Lung (tissue), 11 donors: ENCODE measurements at regions not wholly inside any gene's neighbourhood (a gene's known extent, or its start where the extent isn't known, plus 50 kb on each side); places are given as distances from the start of the nearest gene placed in this dataset.

Source experiments
- ATAC-seq: fragments of 200-7000 bp; cut with Tn5 transposase; one replicate; pipeline ENCODE4 v1.9.1; 2020; ENCODE audit warnings: moderate number of reproducible peaks; ENCODE audit not compliant: insufficient read depth, low FRiP score
- DNase-seq, 3 donors: peaks; one replicate each; pipeline ENCODE4 v3.0.0-alpha.2; 2013 to 2017
- H3K27ac ChIP-seq, 2 donors: one replicate each; pipeline ENCODE4 v1.5.1; 2013; ENCODE audit warnings: mild to moderate bottlenecking in 2 of 2, moderate library complexity in 2 of 2, control low read depth in 1 of 2, inconsistent platforms in 1 of 2, low read depth in 1 of 2, low read length in 1 of 2
- H3K27me3 ChIP-seq, 3 donors: one replicate each; pipeline ENCODE4 v1.5.1; 2013; ENCODE audit warnings: low read length in 2 of 3; ENCODE audit not compliant: control insufficient read depth in 3 of 3, insufficient read depth in 3 of 3
- H3K36me3 ChIP-seq, 4 donors: one replicate each; pipeline ENCODE4 v1.5.1; 2013; ENCODE audit warnings: low read length in 4 of 4, mild to moderate bottlenecking in 1 of 4, moderate library complexity in 1 of 4; ENCODE audit not compliant: control insufficient read depth in 4 of 4, insufficient read depth in 4 of 4
- H3K4me1 ChIP-seq, 5 donors: one replicate each; pipeline ENCODE4 v1.5.1; 2013; ENCODE audit warnings: low read length in 5 of 5, mild to moderate bottlenecking in 2 of 5, moderate library complexity in 1 of 5; ENCODE audit not compliant: control insufficient read depth in 5 of 5, insufficient read depth in 5 of 5
- H3K4me3 ChIP-seq: one replicate; pipeline ENCODE4 v1.5.1; 2013; ENCODE audit warnings: mild to moderate bottlenecking, control low read depth, moderate library complexity
- H3K9ac ChIP-seq, 2 donors: one replicate each; pipeline ENCODE4 v1.5.1; 2013; ENCODE audit warnings: low read length in 2 of 2, control low read depth in 1 of 2; ENCODE audit not compliant: insufficient read depth in 1 of 2
- H3K9me3 ChIP-seq, 4 donors: one replicate each; pipeline ENCODE4 v1.5.1; 2013; ENCODE audit warnings: low read length in 3 of 4, mild to moderate bottlenecking in 1 of 4, moderate library complexity in 1 of 4; ENCODE audit not compliant: control insufficient read depth in 4 of 4, insufficient read depth in 3 of 4
- CTCF ChIP-seq: IDR thresholded peaks from 2 replicates; pipeline ENCODE4 v1.5.1; 2012; ENCODE audit warnings: mild to moderate bottlenecking; ENCODE audit errors: control extremely low read depth, extremely low read depth
- WGBS, 2 donors: extraction: QIAGEN DNeasy Blood & Tissue Kit; methylation state at CpG; one replicate each; pipeline ENCODE4 v1.1.7; 2013; 5-methylcytosine and 5-hydroxymethylcytosine counted together
- donor health status: control.
- donor health status: control.
- donor health status: Bipolar disorder and iron deficiency.
- donor health status: healthy.
- donor health status: DM: yes; HTN: yes; CAD: no.

- Histone ChIP-seq H3K9me3 (no peaks in the 10 kb centered on the region), H3K9ac (no peak overlapping the region), H3K27ac (no peak overlapping the region), H3K4me1 (peaks cover 0 to 24% (median 7%) of the 10 kb centered on the region in 5 donors), H3K27me3 (no peaks in the 10 kb centered on the region), H3K4me3 (no peak overlapping the region), H3K36me3 (no peaks in the 10 kb centered on the region)
- no peak for ATAC-seq
- no peak for DNase-seq
- 27 to 42% methylated on average over 2 of the region's 2 CpGs for WGBS, 2 donors
- TF ChIP-seq CTCF: no peak
Measured at GRCh38 chr16:77116856-77117255, 74.1 kb upstream of the MON1B start.

GRCh38 chr16:77117707-77118106 is 73.3 kb upstream of the MON1B start:
- no peak overlapping the region for H3K4me3 ChIP-seq
- no peaks in the 10 kb centered on the region for H3K36me3 ChIP-seq
- ATAC-seq (no peak), DNase-seq (peak; percentile 65 to 87 (median 68))
- WGBS, 2 donors: 49 to 75% methylated on average over 3 of the region's 3 CpGs
- no peak for TF ChIP-seq CTCF
- peaks cover 0 to 2% (median 0%) of the 10 kb centered on the region in 4 donors for H3K9me3 ChIP-seq
- H3K27ac ChIP-seq: no peak overlapping the region
- peaks cover 0 to 20% (median 7%) of the 10 kb centered on the region in 5 donors for H3K4me1 ChIP-seq
- H3K9ac ChIP-seq: no peak overlapping the region
- H3K27me3 ChIP-seq: no peaks in the 10 kb centered on the region

GRCh38 chr16:77131398-77131797 is 59.6 kb upstream of the MON1B start:
- no peaks in the 10 kb centered on the region for H3K27me3 ChIP-seq
- H3K36me3 ChIP-seq: no peaks in the 10 kb centered on the region
- no peak overlapping the region for H3K27ac ChIP-seq
- no peak for TF ChIP-seq CTCF
- 67 to 79% methylated on average over 2 of the region's 2 CpGs for WGBS, 2 donors
- no peak overlapping the region for H3K9ac ChIP-seq
- DNase-seq: no peak
- ATAC-seq: no peak
- H3K4me1 ChIP-seq: no peaks in the 10 kb centered on the region
- H3K4me3 ChIP-seq: no peak overlapping the region
- no peaks in the 10 kb centered on the region for H3K9me3 ChIP-seq

GRCh38 chr16:77132051-77132618 is 58.9 kb upstream of the MON1B start:
- Histone ChIP-seq H3K9ac (no peak overlapping the region), H3K9me3 (no peaks in the 10 kb centered on the region), H3K27me3 (no peaks in the 10 kb centered on the region), H3K4me1 (no peaks in the 10 kb centered on the region), H3K27ac (no peak overlapping the region), H3K36me3 (no peaks in the 10 kb centered on the region), H3K4me3 (no peak overlapping the region)
- DNase-seq (no peak), ATAC-seq (no peak)
- 49 to 54% methylated on average over 2 of the region's 3 CpGs for WGBS, 2 donors
- no peak for TF ChIP-seq CTCF
